ENCODE measurements at regions not wholly inside any gene's neighbourhood (a gene's known extent, or its start where the extent isn't known, plus 50 kb on each side); places are given as distances from the start of the nearest gene placed in this dataset.

GRCh38 chr6:164409309-164410009 lies 899.9 kb downstream of the C6orf118 start:
- Histone ChIP-seq H3K4me3 (ENCODE audit: low read depth, low read length) (no peak overlapping the region), H3K36me3 (ENCODE audit: control insufficient read depth, insufficient read depth, low read length) (no peaks in the 10 kb centered on the region), H3K27me3 (ENCODE audit: control insufficient read depth, insufficient read depth, low read length) (no peaks in the 10 kb centered on the region)
- DNase-seq (ENCODE audit: low read depth) = no peak
- no peak for TF ChIP-seq CTCF (IDR thresholded peaks at IDR 0.05; ENCODE audit: insufficient read depth, low read length, poor library complexity, severe bottlenecking)

DNA sequence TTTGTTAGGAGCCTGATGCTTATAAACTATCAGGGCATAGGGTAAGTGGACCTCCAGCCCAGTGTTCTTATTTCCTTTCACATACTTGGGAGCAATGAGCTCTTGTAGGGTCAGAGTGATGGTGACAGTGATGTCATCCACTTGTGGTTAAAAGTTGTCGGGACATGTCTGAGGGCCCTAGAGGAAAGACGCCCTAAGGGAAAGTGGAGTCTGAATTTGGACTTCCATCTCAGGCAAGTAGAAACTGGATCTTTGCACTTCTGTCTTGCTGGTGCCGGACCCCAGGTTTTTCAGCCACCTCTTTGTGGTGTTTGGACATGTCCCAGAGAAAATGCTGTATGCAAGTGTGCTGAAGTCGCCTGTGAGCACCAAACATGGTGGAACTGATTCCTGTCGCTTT lies 900.5 kb downstream of the C6orf118 start:
- H3K27me3 ChIP-seq (ENCODE audit: control insufficient read depth, insufficient read depth, low read length) = no peaks in the 10 kb centered on the region
- H3K4me3 ChIP-seq (ENCODE audit: low read depth, low read length) = no peak overlapping the region
- DNase-seq (ENCODE audit: low read depth) = no peak
- no peaks in the 10 kb centered on the region for H3K36me3 ChIP-seq (ENCODE audit: control insufficient read depth, insufficient read depth, low read length)
- no peak for TF ChIP-seq CTCF (IDR thresholded peaks at IDR 0.05; ENCODE audit: insufficient read depth, low read length, poor library complexity, severe bottlenecking)

- TF ChIP-seq CTCF (IDR thresholded peaks at IDR 0.05; ENCODE audit: insufficient read depth, low read length, poor library complexity, severe bottlenecking) = no peak
- DNase-seq (ENCODE audit: low read depth) = no peak
- Histone ChIP-seq H3K4me3 (ENCODE audit: low read depth, low read length) (no peak overlapping the region), H3K36me3 (ENCODE audit: control insufficient read depth, insufficient read depth, low read length) (no peaks in the 10 kb centered on the region), H3K27me3 (ENCODE audit: control insufficient read depth, insufficient read depth, low read length) (no peaks in the 10 kb centered on the region)
Measured at GRCh38 chr6:164404812-164405488, 904.5 kb downstream of the C6orf118 start.

- Histone ChIP-seq H3K36me3 (ENCODE audit: control insufficient read depth, insufficient read depth, low read length) (no peaks in the 10 kb centered on the region), H3K27me3 (ENCODE audit: control insufficient read depth, insufficient read depth, low read length) (no peaks in the 10 kb centered on the region), H3K4me3 (ENCODE audit: low read depth, low read length) (no peak overlapping the region)
- no peak for DNase-seq (ENCODE audit: low read depth)
- TF ChIP-seq CTCF (IDR thresholded peaks at IDR 0.05; ENCODE audit: insufficient read depth, low read length, poor library complexity, severe bottlenecking) = no peak
Measured at GRCh38 chr6:164401871-164402270, 907.5 kb downstream of the C6orf118 start.

DNA sequence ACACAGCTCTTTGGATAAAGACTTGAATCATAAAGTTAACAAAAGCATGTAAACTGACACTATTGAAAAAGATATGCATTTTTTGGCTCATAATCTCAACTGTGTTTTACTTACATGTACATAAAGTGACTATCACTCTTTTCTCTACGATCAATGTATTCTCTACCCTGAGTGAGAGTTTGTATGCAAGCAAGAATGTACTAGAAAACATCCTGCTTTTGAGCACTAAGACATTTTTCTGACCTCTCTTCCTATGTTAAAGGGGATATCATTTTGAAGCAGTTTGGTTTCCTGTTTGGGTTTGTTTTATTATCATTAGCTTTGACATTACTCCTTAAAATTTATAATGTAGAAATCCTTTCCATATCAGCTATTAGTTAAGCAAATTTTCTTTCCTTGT lies 910.8 kb downstream of the C6orf118 start:
- no peaks in the 10 kb centered on the region for H3K27me3 ChIP-seq (ENCODE audit: control insufficient read depth, insufficient read depth, low read length)
- DNase-seq (ENCODE audit: low read depth) = no peak
- H3K36me3 ChIP-seq (ENCODE audit: control insufficient read depth, insufficient read depth, low read length) = no peaks in the 10 kb centered on the region
- no peak overlapping the region for H3K4me3 ChIP-seq (ENCODE audit: low read depth, low read length)
- no peak for TF ChIP-seq CTCF (IDR thresholded peaks at IDR 0.05; ENCODE audit: insufficient read depth, low read length, poor library complexity, severe bottlenecking)
